ES-I3 (cell line): ENCODE measurements at regions not wholly inside any gene's neighbourhood (a gene's known extent, or its start where the extent isn't known, plus 50 kb on each side); places are given as distances from the start of the nearest gene placed in this dataset.

Source experiments
- H3K36me3 ChIP-seq: 2 replicates; pipeline ENCODE4 v1.6.1; 2013; ENCODE audit warnings: mild to moderate bottlenecking, low read length, control low read depth, moderate library complexity; ENCODE audit not compliant: insufficient read depth
- H3K4me1 ChIP-seq: 2 replicates; pipeline ENCODE4 v1.6.1; 2013; ENCODE audit warnings: mild to moderate bottlenecking, control low read depth, low read length; ENCODE audit not compliant: insufficient read depth
- H3K9ac ChIP-seq: 2 replicates; pipeline ENCODE4 v1.6.1; 2013; ENCODE audit warnings: low read depth, mild to moderate bottlenecking, low read length, moderate library complexity
- H3K9me3 ChIP-seq: 2 replicates; pipeline ENCODE4 v1.6.1; 2013; ENCODE audit warnings: mild to moderate bottlenecking, low read length, moderate library complexity; ENCODE audit not compliant: control insufficient read depth, insufficient read depth

GRCh38 chr14:29144621-29145020, 378.0 kb downstream of the FOXG1 start:
- H3K9me3 ChIP-seq = no peaks in the 10 kb centered on the region
- H3K9ac ChIP-seq = no peak overlapping the region
- no peaks in the 10 kb centered on the region for H3K36me3 ChIP-seq
- H3K4me1 ChIP-seq = no peaks in the 10 kb centered on the region

GRCh38 chr14:29148221-29148620, 381.6 kb downstream of the FOXG1 start:
- H3K9me3 ChIP-seq = no peaks in the 10 kb centered on the region

GRCh38 chr14:29149798-29150197, 383.2 kb downstream of the FOXG1 start:
- no peaks in the 10 kb centered on the region for H3K4me1 ChIP-seq
- no peaks in the 10 kb centered on the region for H3K9me3 ChIP-seq
- H3K36me3 ChIP-seq = no peaks in the 10 kb centered on the region
- no peak overlapping the region for H3K9ac ChIP-seq

More at GRCh38 chr14:29148221-29148620, 381.6 kb downstream of the FOXG1 start:
- Histone ChIP-seq H3K4me1 (no peaks in the 10 kb centered on the region), H3K36me3 (no peaks in the 10 kb centered on the region), H3K9ac (no peak overlapping the region)

GRCh38 chr14:29150659-29151058, 384.1 kb downstream of the FOXG1 start:
- H3K9ac ChIP-seq = no peak overlapping the region
- H3K4me1 ChIP-seq = no peaks in the 10 kb centered on the region
- H3K9me3 ChIP-seq = no peaks in the 10 kb centered on the region
- H3K36me3 ChIP-seq = no peaks in the 10 kb centered on the region

GRCh38 chr14:29156096-29156495, 389.5 kb downstream of the FOXG1 start:
- H3K4me1 ChIP-seq = no peaks in the 10 kb centered on the region
- H3K9ac ChIP-seq = no peak overlapping the region
- H3K9me3 ChIP-seq = no peaks in the 10 kb centered on the region
- H3K36me3 ChIP-seq = no peaks in the 10 kb centered on the region

GRCh38 chr14:29161593-29161992, 395.0 kb downstream of the FOXG1 start:
- H3K9me3 ChIP-seq = no peaks in the 10 kb centered on the region
- H3K36me3 ChIP-seq = no peaks in the 10 kb centered on the region
- H3K4me1 ChIP-seq = no peaks in the 10 kb centered on the region
- H3K9ac ChIP-seq = no peak overlapping the region; the same call in 1 of the 2 replicates

- no peak overlapping the region for H3K9ac ChIP-seq
- no peaks in the 10 kb centered on the region for H3K9me3 ChIP-seq
- no peaks in the 10 kb centered on the region for H3K4me1 ChIP-seq
- H3K36me3 ChIP-seq = no peaks in the 10 kb centered on the region
Observed at GRCh38 chr14:29163109-29163508, 396.5 kb downstream of the FOXG1 start.

GRCh38 chr14:29165431-29165830, 398.8 kb downstream of the FOXG1 start:
- Histone ChIP-seq H3K9ac (no peak overlapping the region), H3K36me3 (no peaks in the 10 kb centered on the region), H3K9me3 (no peaks in the 10 kb centered on the region), H3K4me1 (no peaks in the 10 kb centered on the region)

- Histone ChIP-seq H3K4me1 (no peaks in the 10 kb centered on the region), H3K36me3 (no peaks in the 10 kb centered on the region), H3K9me3 (no peaks in the 10 kb centered on the region), H3K9ac (no peak overlapping the region)
Observed at GRCh38 chr14:29166507-29166906, 399.9 kb downstream of the FOXG1 start.

GRCh38 chr14:29168149-29168548, 401.6 kb downstream of the FOXG1 start:
- H3K9me3 ChIP-seq = no peaks in the 10 kb centered on the region
- no peak overlapping the region for H3K9ac ChIP-seq
- no peaks in the 10 kb centered on the region for H3K36me3 ChIP-seq
- H3K4me1 ChIP-seq = no peaks in the 10 kb centered on the region

GRCh38 chr14:29169408-29169807, 402.8 kb downstream of the FOXG1 start:
- H3K4me1 ChIP-seq = no peaks in the 10 kb centered on the region
- H3K36me3 ChIP-seq = no peaks in the 10 kb centered on the region
- H3K9me3 ChIP-seq = no peaks in the 10 kb centered on the region
- no peak overlapping the region for H3K9ac ChIP-seq

- H3K4me1 ChIP-seq = no peaks in the 10 kb centered on the region
- no peaks in the 10 kb centered on the region for H3K9me3 ChIP-seq
- H3K36me3 ChIP-seq = no peaks in the 10 kb centered on the region
- H3K9ac ChIP-seq = no peak overlapping the region
Observed at GRCh38 chr14:29175706-29176105, 409.1 kb downstream of the FOXG1 start.

- H3K4me1 ChIP-seq = no peaks in the 10 kb centered on the region
- no peaks in the 10 kb centered on the region for H3K36me3 ChIP-seq
- H3K9ac ChIP-seq = no peak overlapping the region
- H3K9me3 ChIP-seq = no peaks in the 10 kb centered on the region
Observed at GRCh38 chr14:29176876-29177275, 410.3 kb downstream of the FOXG1 start.

- no peak overlapping the region for H3K9ac ChIP-seq
- no peaks in the 10 kb centered on the region for H3K9me3 ChIP-seq
- no peaks in the 10 kb centered on the region for H3K4me1 ChIP-seq
- no peaks in the 10 kb centered on the region for H3K36me3 ChIP-seq
Observed at GRCh38 chr14:29178971-29179370, 412.4 kb downstream of the FOXG1 start.

- no peak overlapping the region for H3K9ac ChIP-seq
- H3K36me3 ChIP-seq = no peaks in the 10 kb centered on the region
- no peaks in the 10 kb centered on the region for H3K4me1 ChIP-seq
- H3K9me3 ChIP-seq = no peaks in the 10 kb centered on the region
Observed at GRCh38 chr14:29191092-29191491, 424.5 kb downstream of the FOXG1 start.

GRCh38 chr14:29197557-29197956, 431.0 kb downstream of the FOXG1 start:
- Histone ChIP-seq H3K9ac (no peak overlapping the region), H3K4me1 (no peaks in the 10 kb centered on the region), H3K9me3 (no peaks in the 10 kb centered on the region), H3K36me3 (no peaks in the 10 kb centered on the region)
